CD4-positive, alpha-beta T cell treated with Interleukin-6 for 4 hours (primary cell): ENCODE measurements at regions not wholly inside any gene's neighbourhood (a gene's known extent, or its start where the extent isn't known, plus 50 kb on each side); places are given as distances from the start of the nearest gene placed in this dataset.

Experiments
- DNase-seq: peaks from one replicate; pipeline ENCODE4 v3.0.0-alpha.2; 2020; ENCODE audit warnings: mixed read lengths

DNA sequence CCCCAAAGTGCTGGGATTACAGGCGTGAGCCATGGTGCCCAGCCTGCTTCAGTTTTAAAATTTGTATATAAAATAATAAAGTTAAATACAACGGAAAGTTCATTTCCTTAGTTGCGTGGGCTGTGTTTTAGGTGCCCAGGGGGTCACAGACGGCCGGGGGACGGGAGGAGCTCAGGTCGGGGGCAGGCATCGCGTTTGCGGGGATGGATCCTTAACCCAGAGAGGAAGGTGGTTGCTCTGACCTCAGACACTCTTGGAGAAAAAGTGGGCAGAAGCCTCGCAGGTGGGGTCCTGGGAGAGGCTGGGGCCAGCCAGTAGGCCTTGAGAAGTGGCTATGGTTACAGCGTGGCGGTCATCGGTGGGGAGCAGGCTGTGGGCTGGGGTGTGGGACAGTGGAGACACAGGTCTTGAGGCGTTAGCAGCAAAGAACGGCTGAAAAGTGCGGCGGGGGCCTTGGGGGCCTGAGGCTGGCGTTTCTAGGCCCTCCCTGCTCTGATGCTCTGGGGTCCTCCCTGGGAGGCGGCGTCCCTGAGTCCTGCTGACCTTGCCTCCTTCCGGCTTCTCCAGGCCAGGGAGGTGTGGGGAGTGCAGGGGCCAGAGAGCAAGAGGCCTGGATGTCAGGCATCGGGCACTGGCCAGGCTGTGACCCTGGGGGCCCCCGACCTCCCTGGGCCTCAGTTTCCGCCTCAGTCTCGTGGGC, 54.4 kb downstream of the UNCX start:
- no peak for DNase-seq

DNA sequence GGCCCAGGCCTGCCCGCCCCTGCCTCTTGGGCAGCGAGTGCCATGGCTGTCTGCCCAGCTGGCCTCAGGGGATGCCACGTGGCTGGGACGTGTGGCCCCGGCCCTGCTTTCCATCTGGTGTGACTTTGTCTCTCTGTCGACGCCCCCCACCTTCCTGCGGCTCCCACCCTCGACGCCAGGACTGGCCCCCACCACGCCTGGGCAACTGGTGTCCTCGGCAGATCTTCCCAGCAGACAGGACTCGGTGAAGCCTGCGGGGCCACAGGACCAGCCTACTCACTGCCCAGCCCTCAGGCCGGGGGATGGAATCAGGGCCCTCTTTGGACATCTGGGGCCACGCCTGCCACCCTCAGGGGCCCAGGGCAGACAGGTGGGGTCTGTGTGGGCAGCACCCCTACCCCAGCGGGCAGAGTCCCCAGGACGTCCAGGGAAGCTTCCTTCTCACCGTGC, 55.1 kb downstream of the UNCX start:
- DNase-seq, result no peak

DNA sequence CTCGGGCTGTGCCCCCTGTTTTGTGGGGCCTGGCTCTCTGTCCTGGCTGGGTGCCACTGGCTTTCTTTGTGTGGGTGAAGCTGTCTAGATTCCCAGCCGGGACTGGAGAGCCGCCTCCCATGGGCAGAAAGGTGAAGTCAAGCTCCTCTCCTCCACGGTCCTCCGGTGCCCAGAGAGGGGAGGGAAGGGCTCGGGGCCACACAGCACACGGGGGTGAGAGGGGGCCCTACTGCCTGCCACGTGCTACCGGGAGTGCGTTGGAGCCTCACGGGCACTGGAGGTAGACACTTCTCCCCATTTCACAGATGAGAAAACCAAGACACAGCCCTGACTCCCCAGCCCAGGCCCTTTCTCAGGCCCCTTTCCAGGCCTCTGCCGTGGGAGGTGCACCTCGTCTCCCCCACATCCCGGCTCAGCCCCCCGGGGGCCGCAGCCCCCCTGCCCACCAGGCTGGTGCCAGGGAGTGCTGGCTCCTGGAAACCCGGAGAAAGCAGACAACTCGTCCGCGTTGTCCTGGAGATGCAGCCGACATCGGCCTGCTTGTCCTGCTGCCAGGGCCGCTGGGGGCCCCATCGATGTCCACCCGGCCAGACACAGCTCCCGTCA, 55.8 kb downstream of the UNCX start:
- DNase-seq, result no peak

DNA sequence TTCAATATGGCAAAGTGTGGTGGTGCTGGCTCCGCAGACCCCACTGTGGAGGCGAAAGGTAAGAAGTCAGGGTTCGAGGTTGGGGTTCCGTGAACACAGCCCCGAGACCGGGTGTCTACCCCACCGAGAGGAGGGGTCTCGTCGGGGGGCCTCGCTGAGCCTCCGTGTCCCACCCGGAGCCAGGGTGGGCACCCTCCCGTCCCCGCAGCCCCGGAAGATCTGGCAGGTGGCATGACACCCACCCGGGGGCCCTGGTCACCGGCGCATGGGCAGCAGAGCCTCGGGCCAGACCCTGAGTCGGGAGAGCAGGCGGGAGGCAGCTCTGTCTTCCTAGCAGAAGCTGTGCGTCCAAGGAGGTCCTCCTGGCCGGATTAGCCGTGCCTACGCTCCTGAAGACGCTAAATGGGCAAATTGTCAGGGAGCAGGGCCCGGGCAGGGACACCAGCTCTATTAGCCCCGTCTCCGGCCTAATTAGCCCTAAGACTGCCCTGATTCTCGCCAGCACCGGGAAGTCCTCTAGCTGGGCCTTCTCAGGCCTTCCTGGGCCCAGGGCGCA, 56.4 kb downstream of the UNCX start:
- DNase-seq, result no peak

DNA sequence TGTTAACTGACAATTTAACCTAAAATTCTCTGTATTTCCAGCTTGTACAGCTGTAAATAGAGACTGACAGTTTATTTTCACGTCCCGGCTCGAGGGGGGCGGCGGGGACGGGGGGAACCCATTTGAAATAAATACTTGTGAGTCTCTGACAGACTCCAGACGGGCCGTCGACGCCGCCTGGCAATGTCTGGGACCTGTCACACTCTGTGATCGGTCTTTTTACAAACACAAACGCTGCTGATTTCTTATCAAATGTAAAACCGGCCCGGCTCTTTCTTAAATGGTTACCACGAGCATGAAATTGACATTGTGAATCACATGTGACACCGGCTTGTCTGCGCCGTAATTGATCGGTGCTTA, 57.0 kb downstream of the UNCX start:
- no peak for DNase-seq

DNA sequence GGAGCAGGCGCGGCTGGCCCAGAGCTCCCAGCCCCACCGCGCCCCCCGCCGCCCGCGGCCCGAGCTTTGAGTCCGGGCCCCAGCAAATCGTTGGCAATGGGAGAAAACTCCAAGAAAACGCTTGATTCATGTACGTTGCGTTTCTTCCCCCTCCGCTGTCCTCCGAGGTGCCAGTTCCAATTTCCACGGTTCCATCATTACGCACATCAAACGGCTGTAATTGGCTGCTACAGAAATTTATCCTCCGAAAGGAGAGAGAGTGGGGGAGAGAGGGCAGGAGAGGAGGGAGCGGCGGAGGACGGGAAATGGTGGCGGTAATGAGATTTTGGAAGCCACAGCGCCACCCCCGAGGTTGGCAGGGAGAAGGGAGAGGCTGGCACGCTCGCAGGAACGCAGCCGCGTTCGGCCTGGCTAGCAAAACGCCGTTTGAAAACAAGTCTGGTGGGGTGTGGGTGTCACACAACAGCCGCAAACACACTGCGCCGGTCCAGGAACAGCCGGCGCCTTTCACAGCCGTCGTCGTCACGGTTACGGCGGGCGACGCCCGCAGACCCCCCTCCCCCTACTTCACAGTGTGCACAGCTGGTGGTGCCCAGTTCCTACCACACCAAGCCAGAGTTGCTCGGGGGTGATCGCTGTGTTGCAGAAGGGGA, 57.5 kb downstream of the UNCX start:
- peak; percentile 36 for DNase-seq

DNA sequence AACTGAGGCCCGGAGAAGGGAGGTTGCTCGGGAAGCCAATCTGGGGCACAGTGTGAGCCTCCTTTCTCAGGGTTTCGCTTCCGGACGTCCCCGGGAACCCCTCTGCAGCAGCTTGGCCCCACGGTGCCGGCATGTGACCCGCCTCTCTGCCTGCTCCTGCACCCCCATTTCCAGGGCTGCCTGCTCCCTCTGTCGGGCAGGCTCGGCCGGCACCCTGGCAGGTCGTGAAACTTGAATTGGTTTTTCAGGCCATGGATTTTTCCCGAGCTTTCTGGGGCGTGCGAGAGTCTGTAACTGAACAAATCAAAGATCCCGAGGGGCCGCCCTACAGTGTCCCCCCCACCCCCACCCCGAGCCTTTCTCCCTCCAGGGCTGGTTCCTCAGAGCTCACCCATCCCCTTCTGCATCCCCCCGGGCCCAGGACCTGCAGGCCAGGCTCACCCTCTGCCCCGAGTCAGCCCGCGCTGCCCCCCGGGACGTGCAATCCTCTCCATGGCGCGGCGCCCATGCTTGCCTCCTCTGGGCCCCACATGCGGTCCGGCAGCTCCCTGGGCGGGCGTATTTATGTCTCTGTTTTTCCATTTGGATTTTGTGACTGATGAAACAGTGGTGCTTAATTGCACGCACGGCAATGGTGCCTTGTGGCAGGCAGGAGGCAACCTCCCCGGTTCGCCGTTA, 58.1 kb downstream of the UNCX start:
- no peak for DNase-seq

DNA sequence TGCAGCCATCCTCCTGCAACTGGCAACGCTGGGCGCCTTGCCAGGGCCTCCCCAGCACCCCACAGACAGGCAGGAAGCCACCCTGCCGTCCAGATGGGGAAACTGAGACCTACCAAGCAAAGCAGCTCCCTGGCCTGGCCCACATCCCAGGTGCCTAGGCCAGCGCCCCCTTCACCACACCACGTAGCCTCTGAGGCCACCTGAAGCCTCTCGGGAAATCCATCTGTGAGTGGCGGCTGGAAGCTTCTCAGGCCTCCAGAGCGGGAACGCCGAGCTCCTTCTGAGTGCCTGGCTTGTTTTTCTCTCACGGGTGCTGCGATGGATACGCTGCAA, 58.7 kb downstream of the UNCX start:
- DNase-seq, result no peak

DNA sequence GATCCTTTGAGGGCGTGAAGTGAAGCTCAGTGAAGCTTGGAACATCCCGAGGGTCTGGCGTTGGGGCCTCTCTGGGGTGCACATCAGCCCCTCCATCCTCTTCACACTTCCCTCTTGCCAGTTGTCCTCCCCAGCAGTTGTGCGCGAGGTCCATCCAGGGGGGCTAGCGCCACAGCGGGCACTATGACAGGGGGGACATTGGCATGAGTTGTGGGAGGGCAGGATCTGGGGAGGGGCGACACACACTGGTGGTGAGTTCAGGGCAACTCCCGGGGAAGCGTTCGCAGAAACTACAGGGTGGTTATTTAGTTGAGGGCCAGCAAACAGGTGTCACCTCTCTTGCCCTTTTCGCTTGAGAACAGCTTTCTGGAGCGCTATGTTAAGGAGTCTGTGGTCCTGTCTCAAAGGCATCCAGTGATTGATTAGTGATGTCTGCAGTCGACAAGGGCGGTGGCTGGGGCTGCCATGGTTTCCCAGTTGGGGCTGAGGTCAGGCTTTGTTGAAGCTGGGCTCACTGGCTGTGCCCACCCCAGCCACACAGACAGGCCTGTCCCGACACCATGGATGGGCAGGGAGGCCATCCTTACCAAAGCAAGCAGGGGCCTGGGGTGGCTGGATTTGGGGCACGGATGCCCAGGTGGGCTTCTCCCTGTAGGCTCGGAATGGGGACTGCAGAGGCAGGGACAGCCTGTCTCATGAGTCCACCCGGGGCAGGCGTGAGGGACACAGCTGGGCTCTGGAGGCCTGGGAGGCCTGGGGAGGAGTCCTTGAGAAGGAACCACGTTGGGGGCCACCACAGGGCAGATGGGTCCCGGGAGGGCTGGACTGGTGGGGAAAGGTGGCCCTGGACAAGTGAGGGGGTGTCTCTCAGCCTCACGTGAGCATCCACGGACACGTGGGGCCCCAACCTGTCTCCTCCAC, 59.4 kb downstream of the UNCX start:
- no peak for DNase-seq

DNA sequence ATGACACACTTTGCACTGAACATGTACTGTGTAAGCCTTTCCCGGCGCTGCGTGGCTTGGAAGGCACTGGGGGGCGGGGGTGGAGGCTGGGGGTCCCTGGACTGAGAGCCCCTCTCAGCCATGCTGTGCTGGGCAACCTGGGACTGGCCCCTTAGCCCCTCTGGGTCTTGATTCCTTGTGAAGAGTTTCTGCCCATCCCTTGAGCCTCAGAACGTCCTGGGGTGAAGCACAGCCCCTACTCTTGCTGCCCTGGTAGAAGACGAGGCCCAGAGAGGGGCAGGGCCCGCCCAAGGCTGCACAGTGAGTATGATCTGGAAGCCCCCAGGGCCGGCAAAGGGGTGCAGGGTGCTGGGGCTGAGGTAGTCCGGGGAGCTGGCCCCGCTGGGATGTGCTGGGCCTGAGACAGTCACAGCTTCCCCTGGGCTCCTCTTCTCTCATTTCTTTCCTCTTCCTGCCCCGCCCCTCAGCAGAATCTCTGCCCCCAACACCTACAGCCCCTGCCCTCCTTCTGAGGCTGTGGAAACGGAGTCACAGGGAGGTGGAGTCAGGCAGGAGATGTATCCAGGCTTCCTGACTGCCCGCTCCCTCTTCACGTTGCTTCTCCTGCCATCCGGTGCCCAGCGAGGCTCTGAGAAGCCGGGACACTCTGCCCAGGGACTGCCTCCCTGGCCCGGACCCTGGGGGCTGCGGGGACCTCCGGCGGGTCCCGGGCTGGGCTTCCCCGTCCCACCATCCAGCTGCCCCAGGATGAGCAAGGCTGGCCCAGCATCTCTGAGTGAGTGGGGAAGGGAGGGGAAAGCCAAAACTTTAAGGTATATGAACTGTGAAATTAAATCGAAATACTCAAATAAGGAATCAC, 60.5 kb downstream of the UNCX start:
- no peak for DNase-seq

DNA sequence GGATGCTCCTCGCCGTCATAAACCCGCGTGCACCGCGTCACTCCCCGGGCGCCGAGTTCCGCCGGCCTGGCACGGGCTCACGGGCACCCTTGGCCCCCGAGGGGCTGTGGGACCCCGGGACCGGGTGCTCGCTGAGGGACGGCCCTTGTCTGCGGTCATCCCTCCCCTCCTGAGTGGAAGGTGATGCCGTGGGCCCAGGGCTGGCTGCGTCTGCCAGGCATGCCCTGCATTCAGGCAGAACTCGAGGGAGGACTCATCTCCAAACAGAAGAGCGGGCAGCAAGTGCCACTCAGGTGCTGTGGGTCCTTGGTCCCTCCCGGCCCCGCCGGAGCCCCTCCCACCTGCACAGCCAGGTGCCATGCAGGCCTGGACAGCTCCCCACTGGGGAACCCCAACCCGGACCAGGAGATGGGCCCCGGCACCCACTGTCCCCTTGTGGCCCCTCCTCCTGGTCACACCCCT, 61.3 kb downstream of the UNCX start:
- DNase-seq, result no peak

DNA sequence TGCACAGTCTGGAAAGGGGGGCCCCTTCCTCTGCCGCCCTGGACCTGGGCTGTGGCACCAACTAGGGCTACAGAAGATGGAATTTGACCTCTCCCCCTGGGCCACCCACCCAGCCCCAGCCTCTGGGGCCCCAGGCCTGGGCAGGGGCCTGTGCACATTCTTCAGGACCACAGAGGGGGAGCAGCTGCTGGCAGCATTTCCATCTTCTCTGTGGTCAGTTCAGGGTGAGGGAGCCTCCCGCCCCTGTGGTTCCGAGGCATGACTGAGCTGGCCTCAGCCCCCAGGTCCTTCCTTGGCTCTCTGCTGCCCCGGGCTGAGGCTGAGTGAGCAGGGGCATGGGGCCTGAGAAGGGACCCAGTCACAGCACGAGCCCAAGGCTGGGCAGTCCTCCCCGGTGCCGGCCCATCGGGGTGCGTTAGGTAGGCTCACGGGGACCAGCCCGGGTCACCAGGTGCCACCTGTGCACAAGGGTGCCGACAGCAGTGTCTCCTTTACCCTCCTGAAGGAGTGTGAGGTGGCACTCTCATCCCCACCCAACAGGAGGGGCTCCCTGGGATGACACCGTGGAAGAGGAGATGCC, 63.2 kb downstream of the UNCX start:
- DNase-seq, result no peak

DNA sequence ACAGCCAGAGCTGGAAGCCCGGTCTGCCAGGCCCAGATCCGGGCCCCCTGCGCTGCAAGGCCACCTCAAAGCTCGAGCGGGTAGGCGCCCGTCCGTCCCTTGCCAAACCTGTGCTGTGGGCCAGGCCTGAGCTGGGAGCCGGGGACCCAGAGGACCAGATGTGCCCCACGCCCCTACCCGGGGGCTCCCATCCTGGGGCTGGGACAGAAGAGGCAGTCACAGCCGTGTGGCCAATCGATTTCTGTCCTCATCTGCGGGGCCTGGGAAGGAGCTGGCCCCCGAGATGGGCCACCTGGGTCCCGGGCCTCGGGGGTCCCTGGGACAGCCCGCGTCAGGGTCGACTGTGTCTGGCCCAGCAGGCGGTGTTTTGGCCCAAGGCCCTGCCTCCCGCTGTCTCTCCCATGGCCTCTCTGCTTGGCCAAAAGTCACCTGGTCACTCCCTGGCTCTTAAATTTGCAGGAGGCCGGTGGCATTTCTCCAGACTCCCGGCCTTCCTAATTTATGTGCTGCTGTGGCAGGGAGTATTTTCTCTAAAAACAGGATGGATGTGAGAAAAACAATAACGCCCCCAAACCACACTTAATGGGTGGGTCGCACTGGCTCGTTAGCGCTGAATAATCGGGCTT, 63.8 kb downstream of the UNCX start:
- DNase-seq, result no peak

DNA sequence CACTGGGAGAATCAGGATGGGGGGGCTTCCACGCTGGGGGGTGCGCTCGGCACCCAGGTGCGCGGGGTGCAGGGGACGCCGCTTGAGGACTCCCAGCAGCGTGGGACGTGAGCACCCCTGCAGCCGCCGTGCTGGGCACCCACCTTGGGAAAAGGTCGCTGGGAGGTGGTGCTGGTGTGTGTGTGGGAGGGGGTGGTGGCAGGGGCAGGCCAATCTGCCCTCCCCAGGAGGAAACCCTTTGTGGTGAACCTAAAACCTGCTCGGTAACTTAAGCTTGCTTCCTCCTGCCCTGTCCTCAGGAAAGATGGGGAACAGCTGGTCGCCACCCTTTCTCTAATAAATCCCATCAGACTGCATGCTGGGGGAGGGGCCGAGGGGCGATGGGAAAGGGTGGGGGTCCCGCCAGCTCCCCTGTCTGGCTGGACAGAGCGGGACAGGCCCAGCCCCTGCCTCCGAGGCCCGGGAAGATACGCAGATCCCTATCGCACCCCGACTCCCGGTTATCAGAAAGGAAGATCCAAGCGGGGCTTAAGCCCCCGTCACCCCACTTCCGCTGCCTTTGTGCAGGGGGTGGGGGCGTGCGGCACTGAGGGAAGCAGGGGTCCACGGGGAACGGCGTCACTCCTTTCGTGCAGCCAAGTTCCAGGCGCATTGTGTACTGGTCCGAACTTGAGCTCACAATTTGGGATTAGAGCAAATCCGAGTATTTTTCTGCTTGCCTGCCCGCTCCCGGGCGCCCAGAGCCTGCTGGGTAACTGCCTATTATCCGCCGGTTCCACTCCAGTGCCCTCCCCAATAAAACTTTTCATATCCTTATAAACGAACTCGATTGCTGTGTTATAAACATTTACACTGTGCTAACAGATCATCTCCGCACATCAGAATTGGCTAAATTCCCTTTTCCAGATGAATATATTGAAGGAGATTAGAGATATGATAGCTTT, 64.6 kb downstream of the UNCX start:
- DNase-seq, result no peak

DNA sequence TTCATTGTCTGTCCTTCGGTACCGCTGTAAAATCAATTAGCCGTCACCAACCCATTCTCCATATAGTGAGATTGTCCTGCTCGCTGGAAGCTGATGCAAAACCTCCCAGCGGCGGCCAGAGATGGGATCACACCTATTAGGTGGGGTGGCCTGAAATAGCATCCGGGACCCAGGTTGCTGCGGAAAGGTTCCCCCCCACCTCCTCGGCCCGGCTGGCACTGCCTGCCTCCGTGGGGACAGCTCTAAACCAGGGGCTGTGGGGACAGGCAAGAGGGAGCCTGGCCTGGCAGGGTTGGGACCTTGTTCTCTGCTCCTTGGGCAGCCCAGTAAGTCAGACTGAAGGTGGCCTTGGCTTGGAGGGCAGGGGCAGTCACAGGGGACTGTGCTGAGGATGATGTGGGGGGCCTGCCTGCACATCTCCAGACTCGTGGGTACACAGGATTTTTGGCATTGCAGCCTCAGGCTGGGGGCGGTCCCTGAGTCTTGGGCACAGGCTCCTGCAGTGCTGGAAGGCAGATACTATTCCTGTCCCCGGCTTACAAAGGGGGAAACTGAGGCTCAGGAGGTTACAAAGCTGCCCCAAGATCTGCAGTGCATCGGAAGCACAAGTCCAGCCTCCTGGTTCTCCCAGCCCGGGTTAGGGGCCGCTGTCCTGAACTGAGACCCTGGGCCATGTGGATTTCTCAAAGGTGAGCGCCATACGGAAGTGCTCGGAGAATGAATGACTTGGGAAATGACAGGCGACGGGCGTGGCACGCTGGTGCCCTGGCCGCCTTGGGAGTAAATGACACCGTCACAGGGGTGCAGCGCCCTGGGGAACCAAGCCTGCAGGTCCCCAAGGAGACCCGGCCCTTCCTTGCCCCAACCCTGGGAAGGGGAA, 65.6 kb downstream of the UNCX start:
- DNase-seq, result no peak

DNA sequence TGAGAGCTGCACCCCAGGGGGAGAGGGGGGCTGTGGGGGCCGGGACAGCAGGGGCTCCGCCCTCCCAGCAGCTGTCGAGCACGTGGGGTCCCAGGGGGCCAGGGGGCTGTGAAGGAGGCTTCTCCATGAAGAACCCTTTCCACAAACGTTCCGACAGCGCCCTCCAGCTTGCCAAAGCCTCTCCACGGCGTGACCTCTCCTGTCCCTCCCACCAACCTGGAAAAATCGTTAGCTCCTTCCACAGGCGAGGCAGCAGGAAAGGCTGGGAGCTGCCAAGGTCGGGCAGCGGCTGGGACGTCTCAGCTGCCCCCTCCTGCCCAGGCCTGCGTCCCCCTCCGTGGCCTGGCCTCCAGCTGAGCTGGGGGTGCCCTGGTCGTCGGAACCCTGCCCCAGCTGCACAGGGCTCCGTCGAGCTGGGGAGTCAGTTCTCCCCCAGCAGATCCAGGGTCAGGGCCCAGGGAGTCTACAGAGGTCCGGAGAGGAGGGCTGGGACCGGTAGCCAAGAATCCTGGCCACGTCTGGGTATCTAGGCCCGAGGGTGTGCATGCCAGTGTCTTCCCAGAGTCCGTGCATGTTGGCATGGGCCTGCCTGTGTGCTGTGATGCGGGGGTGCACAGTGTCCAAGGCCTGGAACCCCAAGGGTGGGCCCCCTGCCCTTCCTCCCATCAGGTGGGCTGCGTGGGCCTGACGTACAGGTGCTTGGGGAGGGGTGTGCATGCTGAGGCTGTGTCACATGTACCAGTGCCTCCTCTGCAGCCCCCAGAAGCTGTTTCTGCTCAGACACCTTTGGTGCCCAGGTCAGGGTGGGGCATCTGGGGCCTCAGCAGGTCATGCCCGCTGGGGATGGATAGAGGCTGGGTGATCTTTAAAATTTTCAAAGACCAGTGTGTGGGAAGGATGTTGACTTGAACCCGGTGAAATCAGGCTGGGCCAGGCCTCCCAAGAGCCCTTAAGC, 66.5 kb downstream of the UNCX start:
- no peak for DNase-seq

DNA sequence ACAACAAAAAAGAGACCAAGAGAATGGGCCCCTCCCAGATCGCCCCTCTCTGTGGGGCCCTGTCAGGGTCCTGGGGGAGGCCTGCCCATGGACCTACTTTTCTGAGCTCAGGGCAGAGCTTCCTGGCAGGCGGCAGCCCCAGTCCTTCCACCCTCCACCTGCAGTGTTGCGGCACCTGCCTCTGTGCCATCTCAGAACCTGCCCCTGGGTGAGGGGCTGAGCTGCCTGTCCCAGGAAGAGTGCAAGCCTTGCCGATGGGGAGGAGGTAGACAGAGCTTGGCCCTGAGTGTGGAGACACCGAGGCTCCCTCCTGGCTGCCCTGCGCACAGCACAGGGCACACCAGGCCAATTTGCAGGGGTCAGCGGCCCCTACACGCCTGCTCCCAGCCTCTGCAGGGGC, 67.5 kb downstream of the UNCX start:
- DNase-seq, result no peak
